Natural killer cell (primary cell): ENCODE measurements at regions not wholly inside any gene's neighbourhood (a gene's known extent, or its start where the extent isn't known, plus 50 kb on each side); places are given as distances from the start of the nearest gene placed in this dataset.

Experiments used
- ATAC-seq, 3 donors: fragments of 150-1000 bp in 2 of 3; fragments of 200-7000 bp in 1 of 3; cut with Tn5 transposase; 1 replicate in 1 of 3; 2 replicates in 2 of 3; pipeline ENCODE4 v1.10.0; 2021; ENCODE audit warnings: mild to moderate bottlenecking in 2 of 3, moderate library complexity in 2 of 3
- DNase-seq, 2 donors: peaks; one replicate each; pipeline versions ENCODE4 v3.0.0 to v3.0.0-alpha.2; 2013 to 2021; ENCODE audit warnings: mixed read lengths in 1 of 2
- H3K27ac ChIP-seq: one replicate; pipeline ENCODE4 v1.5.1; 2013; ENCODE audit warnings: mild to moderate bottlenecking, low read length
- H3K27me3 ChIP-seq: one replicate; pipeline ENCODE4 v1.6.1; 2013; ENCODE audit warnings: low read length; ENCODE audit not compliant: control insufficient read depth, insufficient read depth
- H3K36me3 ChIP-seq: one replicate; pipeline ENCODE4 v1.6.1; 2013; ENCODE audit warnings: low read length; ENCODE audit not compliant: control insufficient read depth, insufficient read depth
- H3K4me1 ChIP-seq: one replicate; pipeline ENCODE4 v1.6.1; 2013; ENCODE audit warnings: low read length; ENCODE audit not compliant: control insufficient read depth, insufficient read depth
- H3K4me3 ChIP-seq: one replicate; pipeline ENCODE4 v1.5.1; 2013; ENCODE audit warnings: low read length
- H3K9me3 ChIP-seq: one replicate; pipeline ENCODE4 v1.6.1; 2013; ENCODE audit warnings: low read length; ENCODE audit not compliant: control insufficient read depth, insufficient read depth
- H3K27ac Mint-ChIP-seq, 2 donors: one replicate each; pipeline ENCODE4 v1.8.0; 2022; ENCODE audit warnings: mild to moderate bottlenecking in 2 of 2, mixed read lengths in 2 of 2, moderate library complexity in 1 of 2
- H3K27me3 Mint-ChIP-seq, 2 donors: one replicate each; pipeline ENCODE4 v1.8.0; 2022; ENCODE audit warnings: low read depth in 2 of 2, mixed read lengths in 2 of 2
- H3K36me3 Mint-ChIP-seq: one replicate; pipeline ENCODE4 v1.8.0; 2022; ENCODE audit warnings: mixed read lengths
- H3K4me1 Mint-ChIP-seq, 2 donors: one replicate each; pipeline ENCODE4 v1.8.0; 2022; ENCODE audit warnings: mixed read lengths in 2 of 2
- H3K4me3 Mint-ChIP-seq: one replicate; pipeline ENCODE4 v1.8.0; 2022; ENCODE audit warnings: mild to moderate bottlenecking, moderate library complexity, mixed read lengths
- H3K9me3 Mint-ChIP-seq, 2 donors: one replicate each; pipeline ENCODE4 v1.8.0; 2022; ENCODE audit warnings: mixed read lengths in 2 of 2
- WGBS: methylation state at CpG from one replicate; pipeline ENCODE4 v1.1.7; 2013; ENCODE audit warnings: missing lambda C conversion rate; ENCODE audit not compliant: insufficient coverage; 5-methylcytosine and 5-hydroxymethylcytosine counted together
- intact Hi-C: fragments of 100-400 bp; cut with micrococcal nuclease; formaldehyde crosslinking; loops from one replicate; pipeline ENCODE4 v1.14.2; 2022
- TF ChIP-seq, protein P1 (sequence below): fragments of 200-600 bp; IDR thresholded peaks from one replicate; pipeline ENCODE4 v1.8.0; 2022; ENCODE audit warnings: antibody characterized with exemption

DNA sequence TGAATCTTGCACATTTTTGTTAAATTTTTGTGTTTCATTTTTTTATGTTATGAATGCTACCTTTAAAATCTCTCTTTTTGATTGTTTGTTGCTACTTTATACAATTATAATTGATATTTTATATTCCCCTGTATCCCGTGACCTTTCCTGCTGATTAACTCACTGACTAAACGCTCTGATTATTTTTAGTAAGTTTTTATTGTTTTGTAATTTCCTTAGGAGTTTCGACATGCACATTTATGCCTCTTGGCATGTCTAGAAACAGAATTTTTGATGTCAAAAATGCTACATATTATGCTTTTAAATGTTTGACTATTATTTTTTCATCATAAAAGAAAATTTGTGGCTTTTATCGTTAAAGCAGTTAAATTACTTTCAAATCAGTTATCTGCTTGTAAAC, 1131.6 kb upstream of the TMEFF2 start:
- Mint-ChIP-seq H3K9me3 (peaks cover 12 to 14% of the 10 kb centered on the region in 2 donors), H3K27me3 (no peaks in the 10 kb centered on the region), H3K4me3 (no peak overlapping the region), H3K36me3 (no peaks in the 10 kb centered on the region), H3K4me1 (no peaks in the 10 kb centered on the region), H3K27ac (no peak overlapping the region)
- Histone ChIP-seq H3K4me3 (no peak overlapping the region), H3K4me1 (no peaks in the 10 kb centered on the region), H3K9me3 (no peaks in the 10 kb centered on the region), H3K27ac (no peak overlapping the region), H3K36me3 (no peaks in the 10 kb centered on the region), H3K27me3 (no peaks in the 10 kb centered on the region)
- WGBS, result 96% methylated on average over 2 of the region's 4 CpGs
- TF ChIP-seq, protein P1, sequence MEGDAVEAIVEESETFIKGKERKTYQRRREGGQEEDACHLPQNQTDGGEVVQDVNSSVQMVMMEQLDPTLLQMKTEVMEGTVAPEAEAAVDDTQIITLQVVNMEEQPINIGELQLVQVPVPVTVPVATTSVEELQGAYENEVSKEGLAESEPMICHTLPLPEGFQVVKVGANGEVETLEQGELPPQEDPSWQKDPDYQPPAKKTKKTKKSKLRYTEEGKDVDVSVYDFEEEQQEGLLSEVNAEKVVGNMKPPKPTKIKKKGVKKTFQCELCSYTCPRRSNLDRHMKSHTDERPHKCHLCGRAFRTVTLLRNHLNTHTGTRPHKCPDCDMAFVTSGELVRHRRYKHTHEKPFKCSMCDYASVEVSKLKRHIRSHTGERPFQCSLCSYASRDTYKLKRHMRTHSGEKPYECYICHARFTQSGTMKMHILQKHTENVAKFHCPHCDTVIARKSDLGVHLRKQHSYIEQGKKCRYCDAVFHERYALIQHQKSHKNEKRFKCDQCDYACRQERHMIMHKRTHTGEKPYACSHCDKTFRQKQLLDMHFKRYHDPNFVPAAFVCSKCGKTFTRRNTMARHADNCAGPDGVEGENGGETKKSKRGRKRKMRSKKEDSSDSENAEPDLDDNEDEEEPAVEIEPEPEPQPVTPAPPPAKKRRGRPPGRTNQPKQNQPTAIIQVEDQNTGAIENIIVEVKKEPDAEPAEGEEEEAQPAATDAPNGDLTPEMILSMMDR, result no peak
- ATAC-seq (no peak), DNase-seq (no peak)
- intact Hi-C loops, result no loop called here

DNA sequence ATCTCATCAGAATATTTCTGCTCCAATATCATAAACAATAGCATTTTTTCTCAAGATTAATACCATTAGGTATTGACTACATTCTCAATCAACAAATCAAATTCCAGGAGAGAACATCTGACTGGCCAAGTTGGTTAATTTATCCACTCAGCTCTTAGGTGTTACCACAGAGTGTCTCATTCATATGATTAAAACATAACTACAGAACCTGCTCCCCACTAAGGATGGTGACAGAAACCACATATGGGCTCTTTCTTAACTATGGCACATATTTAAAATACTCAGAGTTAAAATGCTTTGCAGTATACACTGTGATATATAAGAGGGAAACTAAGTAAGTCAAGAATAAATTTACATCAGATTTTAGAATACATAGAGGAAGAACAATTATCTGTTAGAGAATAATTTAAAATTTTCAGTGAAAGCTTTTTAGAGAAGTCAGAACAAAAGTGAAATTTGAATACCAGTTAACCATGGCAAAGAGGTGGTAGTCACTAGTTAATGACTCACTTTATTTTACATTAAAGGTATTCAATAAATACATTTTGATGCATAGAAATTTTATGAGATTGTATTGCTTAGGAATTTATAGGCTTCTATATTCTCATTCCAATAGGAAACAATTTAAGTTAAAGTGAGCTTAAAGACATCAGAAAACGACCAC, 1120.8 kb upstream of the TMEFF2 start:
- Histone ChIP-seq H3K4me1 (no peaks in the 10 kb centered on the region), H3K27me3 (no peaks in the 10 kb centered on the region), H3K9me3 (no peaks in the 10 kb centered on the region), H3K4me3 (no peak overlapping the region), H3K27ac (no peak overlapping the region), H3K36me3 (no peaks in the 10 kb centered on the region)
- Mint-ChIP-seq H3K27ac (no peak overlapping the region), H3K9me3 (peaks cover 5 to 12% of the 10 kb centered on the region in 2 donors), H3K4me1 (no peaks in the 10 kb centered on the region), H3K36me3 (peaks cover 3% of the 10 kb centered on the region), H3K27me3 (no peaks in the 10 kb centered on the region), H3K4me3 (no peak overlapping the region)
- DNase-seq (no peak), ATAC-seq (no peak)
- TF ChIP-seq, protein P1, result no peak
- intact Hi-C loops, result no loop called here
- WGBS, result no CpG with 5 or more reads among the region's 1 CpG

DNA sequence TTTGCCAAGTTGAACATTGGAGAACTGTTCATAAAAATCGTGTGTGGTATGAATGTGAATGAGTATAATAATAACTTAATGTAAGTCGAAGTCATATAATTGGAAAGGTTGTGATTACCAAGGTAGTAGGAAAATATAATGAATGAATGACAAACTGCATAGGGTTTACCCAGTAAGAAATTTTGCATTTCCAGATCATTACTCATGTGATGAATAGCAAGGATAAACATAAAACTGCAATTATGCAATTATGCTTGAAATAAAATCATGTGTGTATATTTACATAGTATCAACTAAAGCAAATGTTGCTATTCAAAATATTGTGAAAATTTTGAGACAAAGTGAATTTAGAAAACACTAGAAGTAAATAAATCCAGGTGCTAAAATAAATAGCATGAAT, 1108.7 kb upstream of the TMEFF2 start:
- H3K27ac ChIP-seq, result no peak overlapping the region
- H3K27me3 ChIP-seq, result no peaks in the 10 kb centered on the region
- 97% methylated on average over 2 of the region's 2 CpGs for WGBS
- Mint-ChIP-seq H3K9me3 (peaks cover 9 to 10% of the 10 kb centered on the region in 2 donors), H3K27me3 (no peaks in the 10 kb centered on the region), H3K4me1 (no peaks in the 10 kb centered on the region), H3K27ac (no peak overlapping the region), H3K4me3 (no peak overlapping the region), H3K36me3 (no peaks in the 10 kb centered on the region)
- ATAC-seq (no peak), DNase-seq (no peak)
- no peak overlapping the region for H3K4me3 ChIP-seq
- no peaks in the 10 kb centered on the region for H3K4me1 ChIP-seq
- no peaks in the 10 kb centered on the region for H3K36me3 ChIP-seq
- TF ChIP-seq, protein P1, result no peak
- H3K9me3 ChIP-seq, result no peaks in the 10 kb centered on the region
- intact Hi-C loops, result no loop called here

DNA sequence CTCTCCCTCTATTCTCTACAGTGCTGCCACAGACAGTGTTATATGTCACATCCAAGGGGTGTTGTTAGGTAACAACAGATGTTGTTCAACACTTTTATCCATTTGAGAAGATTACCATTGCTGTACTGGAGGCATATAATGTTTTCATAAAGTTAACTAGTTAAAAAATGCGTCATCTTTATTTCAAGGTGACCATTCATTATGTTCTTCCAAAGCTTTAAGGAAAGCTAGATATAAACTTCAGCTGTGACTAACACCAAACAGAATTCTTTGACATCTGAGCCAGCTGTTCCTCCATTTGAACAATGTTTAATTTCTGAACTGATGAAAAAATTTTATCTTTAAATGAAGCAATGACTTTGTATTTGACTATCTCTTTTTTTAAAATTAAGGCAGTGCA, 1099.6 kb upstream of the TMEFF2 start:
- H3K36me3 Mint-ChIP-seq, result no peaks in the 10 kb centered on the region
- Histone ChIP-seq H3K4me3 (no peak overlapping the region), H3K4me1 (no peaks in the 10 kb centered on the region), H3K27ac (no peak overlapping the region), H3K27me3 (no peaks in the 10 kb centered on the region), H3K36me3 (no peaks in the 10 kb centered on the region), H3K9me3 (no peaks in the 10 kb centered on the region)
- TF ChIP-seq, protein P1, result no peak
- H3K4me3 Mint-ChIP-seq, result no peak overlapping the region
- intact Hi-C loops, result no loop called here
- no peaks in the 10 kb centered on the region for H3K4me1 Mint-ChIP-seq
- H3K9me3 Mint-ChIP-seq, result peaks cover 10 to 12% of the 10 kb centered on the region in 2 donors
- 89% methylated on average over 1 of the region's 1 CpG for WGBS
- DNase-seq (no peak), ATAC-seq (no peak)
- no peaks in the 10 kb centered on the region for H3K27me3 Mint-ChIP-seq
- H3K27ac Mint-ChIP-seq, result no peak overlapping the region
